Breast epithelium (tissue), 3 donors: ENCODE measurements at regions not wholly inside any gene's neighbourhood (a gene's known extent, or its start where the extent isn't known, plus 50 kb on each side); places are given as distances from the start of the nearest gene placed in this dataset.
"Not testable (repeated sequence)": the region's sequence is repeated elsewhere in the genome, so short reads cannot be mapped to it uniquely, and the experiment has no call there.

Experiments
- CTCF ChIP-seq, 3 donors: fragments of 450-650 bp; IDR thresholded peaks; one replicate each; pipeline ENCODE4 v1.5.1; 2016 to 2017; ENCODE audit warnings: antibody characterized with exemption in 3 of 3, mild to moderate bottlenecking in 3 of 3, moderate library complexity in 3 of 3
- POLR2A ChIP-seq: fragments of 450-650 bp; IDR thresholded peaks from one replicate; pipeline ENCODE4 v1.6.1; 2016; ENCODE audit warnings: antibody characterized with exemption, mild to moderate bottlenecking, moderate library complexity
- POLR2AphosphoS5 ChIP-seq, 3 donors: sonication (generic); formaldehyde crosslinking; IDR thresholded peaks; one replicate each; pipeline ENCODE4 v1.6.1; 2017; ENCODE audit warnings: antibody characterized with exemption in 3 of 3

DNA sequence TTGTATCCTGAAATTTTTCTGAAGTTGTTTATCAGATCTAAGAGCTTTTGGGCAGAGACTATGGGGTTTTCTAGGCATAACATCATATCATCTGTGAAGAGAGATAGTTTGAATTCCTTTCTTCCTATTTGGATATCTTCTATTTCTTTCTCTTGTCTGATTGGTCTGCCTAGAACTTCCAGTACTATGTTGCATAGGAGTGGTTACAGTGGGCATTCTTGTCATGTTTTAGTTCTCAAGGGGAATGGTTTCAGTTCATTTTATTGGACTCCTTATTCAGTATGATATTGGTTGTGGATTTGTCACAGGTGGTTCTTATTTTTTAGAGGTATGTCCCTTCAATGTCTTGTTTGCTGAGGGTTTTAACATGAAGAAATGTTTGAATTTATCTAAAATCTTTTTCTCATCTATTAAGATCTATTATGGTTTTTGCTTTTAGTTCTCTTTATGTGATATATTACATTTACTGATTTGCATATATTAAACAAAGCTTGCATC is 286.6 kb upstream of the C1QTNF3 start:
- not testable (repeated sequence) for TF ChIP-seq POLR2A; CTCF (IDR thresholded peaks at IDR 0.05); POLR2AphosphoS5 (IDR thresholded peaks at IDR 0.05)
